Stimulated activated CD4-positive, alpha-beta T cell treated with anti-CD3 and anti-CD28 coated beads, Interleukin-12 subunit alpha, Interleukin-12 subunit beta, amount 100 ng/mL, for 24 hours (primary cell): ENCODE measurements at regions not wholly inside any gene's neighbourhood (a gene's known extent, or its start where the extent isn't known, plus 50 kb on each side); places are given as distances from the start of the nearest gene placed in this dataset.

Experiments
- DNase-seq, 2 experiments: peaks; one replicate each; pipeline ENCODE4 v3.0.0-alpha.2; 2020; ENCODE audit warnings: low read depth in 2 of 2

GRCh38 chr9:78563269-78563668 lies 266.3 kb downstream of the PSAT1 start:
- DNase-seq = no peak

- DNase-seq = no peak
Observed at GRCh38 chr9:78565481-78565880, 268.6 kb downstream of the PSAT1 start.

GRCh38 chr9:78566521-78566920 lies 269.6 kb downstream of the PSAT1 start:
- DNase-seq = no peak

GRCh38 chr9:78566948-78567675 lies 270.2 kb downstream of the PSAT1 start:
- no peak for DNase-seq

GRCh38 chr9:78567693-78568092 lies 270.8 kb downstream of the PSAT1 start:
- DNase-seq = no peak

GRCh38 chr9:78568774-78569173 lies 271.8 kb downstream of the PSAT1 start:
- DNase-seq = no peak

GRCh38 chr9:78572266-78572665 lies 275.3 kb downstream of the PSAT1 start:
- DNase-seq = no peak

GRCh38 chr9:78573205-78573604 lies 276.3 kb downstream of the PSAT1 start:
- DNase-seq = no peak

GRCh38 chr9:78573669-78574068 lies 276.7 kb downstream of the PSAT1 start:
- no peak for DNase-seq

- DNase-seq = no peak
Observed at GRCh38 chr9:78574354-78575045, 277.6 kb downstream of the PSAT1 start.

GRCh38 chr9:78575081-78575480 lies 278.2 kb downstream of the PSAT1 start:
- no peak for DNase-seq

- no peak for DNase-seq
Observed at GRCh38 chr9:78575771-78576170, 278.8 kb downstream of the PSAT1 start.

GRCh38 chr9:78577156-78577906 lies 280.4 kb downstream of the PSAT1 start:
- no peak for DNase-seq

GRCh38 chr9:78578072-78578471 lies 281.1 kb downstream of the PSAT1 start:
- DNase-seq = no peak

GRCh38 chr9:78582821-78583220 lies 285.9 kb downstream of the PSAT1 start:
- DNase-seq = no peak

- no peak for DNase-seq
Observed at GRCh38 chr9:78584589-78584988, 287.7 kb downstream of the PSAT1 start.

GRCh38 chr9:78585909-78586308 lies 289.0 kb downstream of the PSAT1 start:
- no peak for DNase-seq

GRCh38 chr9:78590068-78590467 lies 293.1 kb downstream of the PSAT1 start:
- DNase-seq = no peak

GRCh38 chr9:78592811-78593210 lies 295.9 kb downstream of the PSAT1 start:
- DNase-seq = no peak

GRCh38 chr9:78595200-78595945 lies 298.4 kb downstream of the PSAT1 start:
- no peak for DNase-seq

- no peak for DNase-seq
Observed at GRCh38 chr9:78596346-78596745, 299.4 kb downstream of the PSAT1 start.

- no peak for DNase-seq
Observed at GRCh38 chr9:78598120-78598519, 301.2 kb downstream of the PSAT1 start.
